Natural killer cell (primary cell): ENCODE measurements at regions not wholly inside any gene's neighbourhood (a gene's known extent, or its start where the extent isn't known, plus 50 kb on each side); places are given as distances from the start of the nearest gene placed in this dataset.

Source experiments
- ATAC-seq, 3 donors: fragments of 150-1000 bp in 2 of 3; fragments of 200-7000 bp in 1 of 3; cut with Tn5 transposase; 1 replicate in 1 of 3; 2 replicates in 2 of 3; pipeline ENCODE4 v1.10.0; 2021; ENCODE audit warnings: mild to moderate bottlenecking in 2 of 3, moderate library complexity in 2 of 3
- DNase-seq, 2 donors: peaks; one replicate each; pipeline versions ENCODE4 v3.0.0 to v3.0.0-alpha.2; 2013 to 2021; ENCODE audit warnings: mixed read lengths in 1 of 2
- H3K27ac ChIP-seq: one replicate; pipeline ENCODE4 v1.5.1; 2013; ENCODE audit warnings: mild to moderate bottlenecking, low read length
- H3K27me3 ChIP-seq: one replicate; pipeline ENCODE4 v1.6.1; 2013; ENCODE audit warnings: low read length; ENCODE audit not compliant: control insufficient read depth, insufficient read depth
- H3K36me3 ChIP-seq: one replicate; pipeline ENCODE4 v1.6.1; 2013; ENCODE audit warnings: low read length; ENCODE audit not compliant: control insufficient read depth, insufficient read depth
- H3K4me1 ChIP-seq: one replicate; pipeline ENCODE4 v1.6.1; 2013; ENCODE audit warnings: low read length; ENCODE audit not compliant: control insufficient read depth, insufficient read depth
- H3K4me3 ChIP-seq: one replicate; pipeline ENCODE4 v1.5.1; 2013; ENCODE audit warnings: low read length
- H3K9me3 ChIP-seq: one replicate; pipeline ENCODE4 v1.6.1; 2013; ENCODE audit warnings: low read length; ENCODE audit not compliant: control insufficient read depth, insufficient read depth
- H3K27ac Mint-ChIP-seq, 2 donors: one replicate each; pipeline ENCODE4 v1.8.0; 2022; ENCODE audit warnings: mild to moderate bottlenecking in 2 of 2, mixed read lengths in 2 of 2, moderate library complexity in 1 of 2
- H3K27me3 Mint-ChIP-seq, 2 donors: one replicate each; pipeline ENCODE4 v1.8.0; 2022; ENCODE audit warnings: low read depth in 2 of 2, mixed read lengths in 2 of 2
- H3K36me3 Mint-ChIP-seq: one replicate; pipeline ENCODE4 v1.8.0; 2022; ENCODE audit warnings: mixed read lengths
- H3K4me1 Mint-ChIP-seq, 2 donors: one replicate each; pipeline ENCODE4 v1.8.0; 2022; ENCODE audit warnings: mixed read lengths in 2 of 2
- H3K4me3 Mint-ChIP-seq: one replicate; pipeline ENCODE4 v1.8.0; 2022; ENCODE audit warnings: mild to moderate bottlenecking, moderate library complexity, mixed read lengths
- H3K9me3 Mint-ChIP-seq, 2 donors: one replicate each; pipeline ENCODE4 v1.8.0; 2022; ENCODE audit warnings: mixed read lengths in 2 of 2
- CTCF ChIP-seq: fragments of 200-600 bp; IDR thresholded peaks from one replicate; pipeline ENCODE4 v1.8.0; 2022; ENCODE audit warnings: antibody characterized with exemption
- WGBS: methylation state at CpG from one replicate; pipeline ENCODE4 v1.1.7; 2013; ENCODE audit warnings: missing lambda C conversion rate; ENCODE audit not compliant: insufficient coverage; 5-methylcytosine and 5-hydroxymethylcytosine counted together
- intact Hi-C: fragments of 100-400 bp; cut with micrococcal nuclease; formaldehyde crosslinking; loops from one replicate; pipeline ENCODE4 v1.14.2; 2022

DNA sequence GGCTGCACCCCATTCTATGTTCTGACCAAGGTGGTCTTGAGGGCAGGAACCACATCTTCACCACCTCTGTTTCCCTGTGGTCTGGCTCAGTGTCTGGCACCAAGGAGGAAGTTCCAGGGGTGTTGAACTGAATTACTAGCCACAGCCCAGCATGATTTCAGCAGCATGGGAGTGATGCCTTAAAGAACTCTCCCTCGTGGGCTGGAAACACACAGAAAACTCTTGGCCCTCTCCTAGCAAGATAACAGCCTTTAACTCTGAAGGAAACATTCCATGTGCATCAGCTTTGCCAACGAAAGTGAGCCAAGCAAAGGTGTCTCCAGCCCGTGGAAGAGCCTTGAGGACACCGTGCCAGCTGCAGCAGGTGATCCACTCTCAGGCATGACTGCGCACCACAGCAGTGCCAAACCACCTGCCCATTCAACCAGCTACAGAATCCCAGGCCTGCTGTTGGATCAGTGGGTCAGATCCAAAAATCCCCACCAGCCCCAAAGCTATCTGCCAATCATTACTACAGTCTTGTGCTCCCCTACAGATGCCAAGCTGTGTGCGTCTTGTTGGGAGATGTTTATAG lies 124.8 kb downstream of the TTC32 start:
- Mint-ChIP-seq H3K27ac (no peak overlapping the region), H3K36me3 (no peaks in the 10 kb centered on the region), H3K9me3 (no peaks in the 10 kb centered on the region), H3K4me3 (no peak overlapping the region), H3K4me1 (no peaks in the 10 kb centered on the region), H3K27me3 (peaks cover 0 to 10% of the 10 kb centered on the region in 2 donors)
- ATAC-seq (no peak), DNase-seq (no peak)
- Histone ChIP-seq H3K27ac (no peak overlapping the region), H3K4me3 (no peak overlapping the region), H3K36me3 (no peaks in the 10 kb centered on the region), H3K9me3 (no peaks in the 10 kb centered on the region), H3K4me1 (no peaks in the 10 kb centered on the region), H3K27me3 (no peaks in the 10 kb centered on the region)
- no peak for TF ChIP-seq CTCF
- 77% methylated on average over 6 of the region's 6 CpGs for WGBS
- intact Hi-C loops: no loop called here

DNA sequence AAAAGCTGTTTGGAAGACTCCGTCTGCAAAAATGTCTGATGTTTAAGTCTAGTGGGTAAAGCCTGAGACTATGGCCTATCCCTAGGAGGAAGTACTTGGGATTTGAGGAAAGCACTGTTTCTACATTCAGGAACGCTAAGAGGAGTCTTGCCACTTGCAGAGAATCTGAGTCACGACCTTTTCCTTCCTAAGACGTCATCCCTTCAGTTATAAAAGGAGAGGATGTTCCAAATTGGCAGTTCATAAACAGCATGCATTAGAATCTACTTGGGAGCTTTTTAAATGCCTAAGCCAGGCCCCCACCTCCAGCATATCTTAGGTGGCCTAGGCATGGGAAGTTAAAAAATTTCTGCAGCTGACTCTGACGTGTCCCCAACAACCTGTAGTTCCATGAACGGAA lies 125.9 kb downstream of the TTC32 start:
- no peaks in the 10 kb centered on the region for H3K4me1 ChIP-seq
- no peak overlapping the region for H3K4me3 ChIP-seq
- no peak for DNase-seq
- H3K9me3 Mint-ChIP-seq: no peaks in the 10 kb centered on the region
- H3K27ac ChIP-seq: no peak overlapping the region
- no peaks in the 10 kb centered on the region for H3K27me3 ChIP-seq
- no peak overlapping the region for H3K27ac Mint-ChIP-seq
- no peaks in the 10 kb centered on the region for H3K9me3 ChIP-seq
- intact Hi-C loops: no loop called here
- no peak for ATAC-seq
- no peak overlapping the region for H3K4me3 Mint-ChIP-seq
- peaks cover 0 to 6% of the 10 kb centered on the region in 2 donors for H3K27me3 Mint-ChIP-seq
- no peaks in the 10 kb centered on the region for H3K36me3 ChIP-seq
- TF ChIP-seq CTCF: no peak
- no peaks in the 10 kb centered on the region for H3K4me1 Mint-ChIP-seq
- 94% methylated on average over 5 of the region's 6 CpGs for WGBS
- H3K36me3 Mint-ChIP-seq: no peaks in the 10 kb centered on the region

DNA sequence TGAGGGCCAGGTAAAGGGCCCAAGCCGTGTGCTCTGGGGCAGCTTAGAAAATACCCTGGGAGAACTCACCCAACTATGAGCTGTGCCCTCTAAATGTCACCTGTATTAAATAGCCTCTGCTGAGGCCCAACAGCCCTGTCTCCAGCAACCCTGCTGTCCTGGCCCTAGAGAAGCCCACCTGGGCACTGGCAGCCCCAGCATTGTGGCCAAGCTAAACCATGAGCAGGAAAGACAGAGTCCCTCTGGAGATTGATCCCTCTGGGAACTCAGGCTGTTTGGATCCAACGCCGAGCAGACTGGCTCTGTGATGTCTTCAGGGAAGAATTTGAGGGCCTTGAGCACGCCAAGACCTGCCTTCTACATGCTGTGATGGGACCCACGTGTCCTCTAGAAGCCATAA lies 126.5 kb downstream of the TTC32 start:
- no peaks in the 10 kb centered on the region for H3K4me1 Mint-ChIP-seq
- H3K27me3 Mint-ChIP-seq: peaks cover 0 to 6% of the 10 kb centered on the region in 2 donors
- DNase-seq (no peak), ATAC-seq (no peak)
- Histone ChIP-seq H3K27ac (no peak overlapping the region), H3K9me3 (no peaks in the 10 kb centered on the region), H3K4me1 (no peaks in the 10 kb centered on the region), H3K4me3 (no peak overlapping the region), H3K27me3 (no peaks in the 10 kb centered on the region), H3K36me3 (no peaks in the 10 kb centered on the region)
- no peak overlapping the region for H3K4me3 Mint-ChIP-seq
- H3K9me3 Mint-ChIP-seq: no peaks in the 10 kb centered on the region
- intact Hi-C loops: no loop called here
- 76% methylated on average over 5 of the region's 5 CpGs for WGBS
- no peak for TF ChIP-seq CTCF
- H3K27ac Mint-ChIP-seq: no peak overlapping the region
- H3K36me3 Mint-ChIP-seq: no peaks in the 10 kb centered on the region

- ATAC-seq: no peak
- no peak overlapping the region for H3K27ac ChIP-seq
- Mint-ChIP-seq H3K4me3 (no peak overlapping the region), H3K9me3 (no peaks in the 10 kb centered on the region), H3K4me1 (no peaks in the 10 kb centered on the region), H3K36me3 (no peaks in the 10 kb centered on the region), H3K27me3 (peaks cover 0 to 6% of the 10 kb centered on the region in 2 donors), H3K27ac (no peak overlapping the region)
- H3K4me3 ChIP-seq: no peak overlapping the region
- no peaks in the 10 kb centered on the region for H3K36me3 ChIP-seq
- WGBS: 70% methylated on average over 2 of the region's 3 CpGs
- no peak for TF ChIP-seq CTCF
- no peaks in the 10 kb centered on the region for H3K4me1 ChIP-seq
- DNase-seq: no peak
- no peaks in the 10 kb centered on the region for H3K27me3 ChIP-seq
- intact Hi-C loops: no loop called here
- H3K9me3 ChIP-seq: no peaks in the 10 kb centered on the region
Measured at GRCh38 chr2:19774805-19775176, 127.0 kb downstream of the TTC32 start.
